AG09319 (cell line): ENCODE measurements at regions not wholly inside any gene's neighbourhood (a gene's known extent, or its start where the extent isn't known, plus 50 kb on each side); places are given as distances from the start of the nearest gene placed in this dataset.

Source experiments
- DNase-seq: peaks from one replicate; pipeline ENCODE4 v3.0.0-alpha.2; 2010; ENCODE audit warnings: low read depth; ENCODE audit errors: extremely low read depth
- TF ChIP-seq, protein P1 (sequence below): IDR thresholded peaks from 2 replicates; pipeline ENCODE4 v1.5.1; 2011; ENCODE audit warnings: low read depth, mild to moderate bottlenecking, inconsistent platforms, low read length, moderate library complexity

DNA sequence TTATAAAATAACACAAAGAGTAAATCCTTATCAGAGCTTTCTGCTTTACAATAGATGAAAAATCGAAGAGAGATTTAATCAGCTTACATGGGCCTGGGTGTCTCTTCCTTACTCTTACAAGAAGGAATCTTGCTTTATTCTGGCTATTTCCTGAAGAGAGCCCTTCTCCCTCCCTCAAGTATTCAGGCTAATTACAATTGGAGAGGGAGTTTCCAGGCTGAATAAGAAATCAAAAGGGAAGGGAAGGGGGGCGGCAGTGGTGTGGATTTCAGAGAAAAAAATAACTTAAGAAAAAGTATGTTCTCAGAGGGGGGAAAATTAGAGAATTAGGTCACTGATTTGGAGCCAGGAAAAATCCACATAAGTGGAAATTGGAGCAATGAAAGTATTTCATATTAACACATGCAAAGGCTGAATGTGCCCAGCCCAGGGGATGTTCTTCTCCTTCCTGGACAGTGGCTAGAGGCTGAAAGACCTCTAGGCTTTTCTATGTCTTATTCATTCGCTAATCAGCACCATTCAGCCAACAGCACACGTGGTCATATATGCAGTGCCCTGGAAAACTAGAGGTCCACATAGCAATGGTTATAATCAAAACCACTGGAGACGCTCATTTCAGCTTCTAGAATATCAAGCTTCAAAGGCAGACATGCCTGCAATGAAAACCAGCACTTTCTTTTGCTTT, 158.9 kb upstream of the BTG1 start:
- no peak for DNase-seq
- TF ChIP-seq, protein P1, sequence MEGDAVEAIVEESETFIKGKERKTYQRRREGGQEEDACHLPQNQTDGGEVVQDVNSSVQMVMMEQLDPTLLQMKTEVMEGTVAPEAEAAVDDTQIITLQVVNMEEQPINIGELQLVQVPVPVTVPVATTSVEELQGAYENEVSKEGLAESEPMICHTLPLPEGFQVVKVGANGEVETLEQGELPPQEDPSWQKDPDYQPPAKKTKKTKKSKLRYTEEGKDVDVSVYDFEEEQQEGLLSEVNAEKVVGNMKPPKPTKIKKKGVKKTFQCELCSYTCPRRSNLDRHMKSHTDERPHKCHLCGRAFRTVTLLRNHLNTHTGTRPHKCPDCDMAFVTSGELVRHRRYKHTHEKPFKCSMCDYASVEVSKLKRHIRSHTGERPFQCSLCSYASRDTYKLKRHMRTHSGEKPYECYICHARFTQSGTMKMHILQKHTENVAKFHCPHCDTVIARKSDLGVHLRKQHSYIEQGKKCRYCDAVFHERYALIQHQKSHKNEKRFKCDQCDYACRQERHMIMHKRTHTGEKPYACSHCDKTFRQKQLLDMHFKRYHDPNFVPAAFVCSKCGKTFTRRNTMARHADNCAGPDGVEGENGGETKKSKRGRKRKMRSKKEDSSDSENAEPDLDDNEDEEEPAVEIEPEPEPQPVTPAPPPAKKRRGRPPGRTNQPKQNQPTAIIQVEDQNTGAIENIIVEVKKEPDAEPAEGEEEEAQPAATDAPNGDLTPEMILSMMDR, result no peak

DNA sequence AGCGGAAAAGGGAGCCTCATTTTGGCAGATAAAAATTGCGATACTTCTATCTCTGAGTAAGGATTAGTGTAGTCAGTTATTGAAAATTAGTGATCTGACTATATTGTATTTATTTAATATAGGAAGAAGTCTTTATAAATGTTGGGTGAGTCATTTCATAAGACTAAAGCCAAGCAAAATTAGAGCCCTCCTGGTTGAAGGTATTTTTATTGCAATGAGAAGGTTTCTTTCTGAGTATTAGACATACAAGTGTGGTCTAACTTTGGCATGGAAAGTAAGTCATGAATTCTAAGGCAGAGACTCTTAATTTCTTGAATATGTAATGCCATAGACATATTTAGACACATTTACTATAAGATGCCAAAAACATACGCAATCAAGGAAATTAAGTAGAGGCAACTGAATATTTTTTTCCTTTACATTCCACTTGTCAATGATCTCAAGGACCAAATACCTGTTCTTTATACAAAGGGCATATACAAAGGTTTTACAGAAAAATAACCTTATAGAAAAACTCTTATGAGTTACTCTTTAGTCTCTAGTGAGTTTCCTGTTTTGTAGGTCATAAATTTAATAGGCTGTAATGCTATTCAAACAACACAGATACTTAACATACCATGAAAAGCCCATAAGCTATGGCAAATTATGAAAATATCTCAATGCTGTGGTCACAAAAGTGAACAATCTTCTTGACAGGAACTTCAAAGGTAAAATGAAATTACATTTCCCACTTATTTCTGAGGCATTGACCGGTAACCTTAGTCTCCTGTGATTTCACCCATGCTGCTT, 156.6 kb upstream of the BTG1 start:
- DNase-seq, result no peak
- TF ChIP-seq, protein P1, result no peak

DNA sequence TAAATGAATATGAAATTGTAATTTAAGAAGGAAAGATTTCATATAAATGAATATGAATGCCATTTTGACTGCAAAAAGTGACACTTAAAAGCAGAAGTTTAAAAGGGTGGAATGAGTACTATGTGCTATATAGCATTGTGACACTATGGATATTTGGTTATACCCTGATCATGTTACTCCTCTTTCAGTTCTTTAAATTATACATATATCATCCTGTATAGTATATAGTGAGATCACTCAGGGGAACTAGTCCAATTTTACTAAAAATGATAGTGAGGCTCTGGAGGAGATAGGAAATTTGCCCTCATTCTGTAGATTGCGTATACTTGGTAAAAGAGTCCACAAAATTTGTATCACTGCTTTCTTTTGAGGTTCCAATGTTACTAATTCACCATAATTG, 155.7 kb upstream of the BTG1 start:
- TF ChIP-seq, protein P1, result no peak
- DNase-seq, result no peak

DNA sequence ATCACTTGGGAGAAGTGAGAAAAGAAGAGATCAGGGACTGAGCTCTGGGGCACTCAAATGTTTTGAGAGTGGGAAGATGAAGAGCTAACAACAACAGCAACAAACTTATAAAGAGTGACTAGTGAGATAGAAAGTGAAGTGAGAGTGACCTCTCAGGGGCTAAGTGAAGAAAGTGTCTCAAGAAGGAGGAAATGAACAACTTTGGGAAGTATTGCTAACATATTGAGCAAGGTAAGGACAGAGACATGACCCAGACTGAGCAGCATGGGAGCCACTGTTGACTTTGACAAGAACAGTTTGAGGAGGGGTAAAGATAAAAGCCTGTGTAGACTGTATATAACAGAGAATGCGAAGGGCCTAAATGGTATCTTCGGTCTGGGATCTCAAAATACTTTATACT, 155.1 kb upstream of the BTG1 start:
- no peak for DNase-seq

DNA sequence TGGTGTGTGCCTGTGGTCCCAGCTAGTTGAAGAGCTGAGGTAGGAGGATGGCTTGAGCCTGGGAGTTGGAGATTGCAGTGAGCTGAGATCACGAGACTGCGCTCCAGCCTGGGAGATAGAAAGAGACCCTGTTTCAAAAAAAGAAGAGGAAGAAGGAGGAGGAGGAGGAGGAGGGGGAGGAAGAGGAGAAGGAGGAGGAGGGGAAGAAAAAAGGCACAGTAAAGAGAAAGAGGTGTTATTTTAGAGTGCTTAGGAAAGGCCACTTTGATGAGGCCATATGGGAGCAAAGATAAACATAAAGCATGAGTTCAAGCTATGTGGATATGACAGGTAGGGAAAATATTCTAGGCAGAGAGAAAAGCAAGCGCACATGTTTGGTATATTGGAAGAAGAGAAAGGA, 154.1 kb upstream of the BTG1 start:
- no peak for DNase-seq
- TF ChIP-seq, protein P1, result no peak

More for the DNA sequence above, 155.1 kb upstream of the BTG1 start:
- TF ChIP-seq, protein P1, result no peak

DNA sequence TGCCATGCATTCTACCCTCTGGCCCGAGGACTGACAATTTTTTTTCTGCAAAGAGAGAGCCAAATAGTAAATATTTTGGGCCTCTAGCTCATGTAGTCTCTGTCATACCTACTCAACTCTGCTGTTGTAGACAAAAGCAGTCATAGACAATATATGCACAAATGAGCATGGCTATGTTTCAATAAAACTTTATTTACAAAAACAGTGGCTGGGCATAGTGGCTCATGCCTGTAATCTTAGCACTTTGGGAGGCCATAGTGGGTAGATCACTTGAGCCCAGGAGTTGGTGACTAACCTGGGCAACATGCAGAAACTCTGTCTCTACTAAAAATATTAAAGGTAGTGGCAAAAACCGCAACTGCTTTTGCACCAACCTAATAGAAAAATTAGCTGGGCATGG, 153.7 kb upstream of the BTG1 start:
- TF ChIP-seq, protein P1, result no peak
- no peak for DNase-seq
